GM21737 (cell line): ENCODE measurements at regions not wholly inside any gene's neighbourhood (a gene's known extent, or its start where the extent isn't known, plus 50 kb on each side); places are given as distances from the start of the nearest gene placed in this dataset.

Experiments used
- ATAC-seq: cut with Tn5 transposase; IDR thresholded peaks from one replicate; pipeline ENCODE4 v1.9.1; 2021; ENCODE audit warnings: mild to moderate bottlenecking, moderate library complexity; ENCODE audit not compliant: unreplicated experiment

DNA sequence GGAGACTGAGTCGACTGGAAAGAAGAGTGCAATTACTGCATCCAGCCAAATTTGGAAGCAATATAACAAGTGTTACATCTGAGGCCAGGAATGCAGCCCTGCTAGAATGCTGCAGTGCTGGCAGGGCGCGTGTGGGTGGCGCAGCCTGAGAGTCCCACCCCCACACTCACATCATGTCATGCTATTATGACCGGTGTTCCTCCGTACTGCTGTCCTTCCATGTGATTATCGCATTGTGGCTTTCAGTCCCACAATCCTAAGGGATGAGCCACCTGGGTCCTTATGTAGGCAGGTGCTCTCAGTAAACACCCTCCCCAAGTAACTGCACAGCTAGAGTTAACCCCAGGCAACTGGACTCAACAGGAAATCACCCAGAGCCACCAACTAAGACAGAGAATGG is 122.6 kb upstream of the CPEB2 start:
- no peak for ATAC-seq

DNA sequence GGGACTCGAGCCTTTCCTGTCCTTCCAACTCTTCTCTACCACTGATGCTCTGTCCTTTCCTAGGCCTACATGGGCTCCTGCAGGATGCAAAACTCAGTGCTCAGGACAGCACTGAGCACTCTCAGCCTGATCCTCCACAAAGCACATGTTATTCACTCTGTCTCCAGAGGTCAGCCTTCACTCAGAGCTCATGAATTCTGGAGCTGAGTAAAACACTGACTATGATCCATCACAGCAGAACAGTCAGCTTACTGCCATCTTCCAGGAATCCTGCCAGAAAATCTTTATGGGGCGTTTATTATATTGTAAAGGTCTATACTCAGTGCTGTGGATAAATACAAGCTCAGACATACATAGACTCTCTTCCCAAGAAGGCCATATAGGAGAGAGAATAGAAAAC is 121.5 kb upstream of the CPEB2 start:
- ATAC-seq: no peak

DNA sequence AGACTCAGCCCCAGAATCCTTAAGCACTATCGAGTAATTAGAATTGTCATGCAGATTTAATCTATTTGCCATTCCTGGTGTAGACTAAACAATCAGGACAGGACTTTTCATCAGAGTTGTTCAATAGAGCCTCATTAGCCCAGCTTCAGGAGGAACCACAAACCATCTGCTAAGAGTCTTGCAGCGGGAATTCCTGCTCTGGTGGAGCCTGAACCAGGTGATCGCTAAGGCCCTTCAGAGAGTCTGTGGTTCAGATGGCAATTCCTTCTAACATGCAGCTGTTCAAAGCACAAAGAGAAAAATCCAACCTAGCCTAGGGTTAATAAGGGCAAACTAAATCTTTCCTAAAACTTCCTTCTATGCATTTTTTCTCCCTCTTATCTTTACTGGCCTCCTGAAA is 119.1 kb upstream of the CPEB2 start:
- no peak for ATAC-seq

DNA sequence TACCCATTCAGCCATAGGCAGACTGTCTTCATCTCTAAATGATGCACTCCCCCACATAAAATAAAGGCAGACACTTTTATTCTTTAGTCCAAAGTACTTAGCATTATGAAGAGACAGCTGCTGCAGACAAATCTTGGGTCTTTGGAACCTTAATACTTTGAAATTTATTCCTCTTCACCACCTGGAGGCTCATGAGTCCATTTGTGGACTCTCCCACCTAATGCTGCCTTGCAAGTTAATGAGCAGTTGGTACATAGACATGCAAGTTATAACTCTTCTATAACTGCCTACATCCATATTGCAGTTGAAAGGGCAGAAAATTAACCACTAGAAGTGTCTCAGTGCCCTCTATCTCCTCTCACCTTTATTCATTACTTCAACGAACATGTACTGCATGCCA is 118.6 kb upstream of the CPEB2 start:
- no peak for ATAC-seq

DNA sequence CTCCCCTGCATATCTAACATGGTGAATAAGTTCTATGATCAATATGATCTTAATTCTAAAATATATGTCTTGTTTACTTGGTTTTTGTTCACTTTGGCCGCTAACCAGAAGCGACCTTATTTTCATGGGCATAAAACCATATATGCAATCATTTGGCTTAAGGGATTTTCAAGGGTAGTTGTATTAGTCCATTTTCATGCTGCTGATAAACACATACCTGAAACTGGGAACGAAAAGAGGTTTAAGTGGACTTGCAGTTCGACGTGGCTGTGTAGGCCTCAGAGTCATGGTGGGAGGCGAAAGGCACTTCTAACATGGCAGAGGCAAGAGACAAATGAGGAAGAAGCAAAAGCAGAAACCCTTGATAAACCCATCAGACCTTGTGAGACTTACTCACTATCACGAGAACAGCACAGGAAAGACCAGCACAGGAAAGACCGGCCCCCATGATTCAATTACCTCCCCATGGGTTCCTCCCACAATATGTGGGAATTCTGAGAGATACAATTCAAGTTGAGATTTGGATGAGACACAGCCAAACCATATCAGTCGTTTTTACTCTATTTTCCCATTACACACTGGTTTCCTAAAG is 114.3 kb upstream of the CPEB2 start:
- no peak for ATAC-seq

DNA sequence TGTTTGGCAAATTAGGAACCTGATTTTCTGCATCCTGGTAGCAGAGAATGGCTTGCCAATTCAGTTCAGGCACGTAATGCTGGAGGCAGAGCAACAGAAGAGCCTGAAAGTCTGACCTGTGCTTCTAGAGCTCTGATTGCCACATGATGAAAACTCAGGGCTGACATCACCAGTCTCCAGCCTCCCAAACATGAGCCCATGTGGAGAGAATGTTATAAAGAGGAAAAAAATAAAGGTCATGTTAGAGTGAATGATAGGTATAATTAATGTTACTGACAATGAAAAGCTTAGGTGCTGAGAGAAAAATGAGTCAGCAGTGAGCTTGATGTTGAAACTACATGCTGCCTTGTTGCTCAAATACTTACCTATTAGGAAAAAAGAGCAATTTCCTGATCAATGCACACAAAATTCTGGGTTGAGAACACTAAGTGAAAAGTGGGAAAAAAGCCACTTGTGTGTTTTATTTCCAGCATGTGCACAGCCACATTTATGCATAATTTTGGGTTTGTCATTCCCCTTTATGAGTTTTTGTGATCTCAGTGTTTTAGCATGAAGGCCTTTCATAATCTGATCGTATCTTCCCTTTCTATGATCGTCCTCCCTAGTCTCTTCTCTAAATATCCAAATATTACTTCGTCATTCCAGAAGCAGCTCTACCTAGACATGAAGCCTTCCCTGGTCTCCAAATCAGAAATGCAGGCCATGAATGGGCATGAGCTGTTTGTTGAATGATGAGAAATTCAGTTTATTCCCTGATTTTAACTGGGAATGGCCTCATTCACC is 113.3 kb upstream of the CPEB2 start:
- ATAC-seq: no peak

DNA sequence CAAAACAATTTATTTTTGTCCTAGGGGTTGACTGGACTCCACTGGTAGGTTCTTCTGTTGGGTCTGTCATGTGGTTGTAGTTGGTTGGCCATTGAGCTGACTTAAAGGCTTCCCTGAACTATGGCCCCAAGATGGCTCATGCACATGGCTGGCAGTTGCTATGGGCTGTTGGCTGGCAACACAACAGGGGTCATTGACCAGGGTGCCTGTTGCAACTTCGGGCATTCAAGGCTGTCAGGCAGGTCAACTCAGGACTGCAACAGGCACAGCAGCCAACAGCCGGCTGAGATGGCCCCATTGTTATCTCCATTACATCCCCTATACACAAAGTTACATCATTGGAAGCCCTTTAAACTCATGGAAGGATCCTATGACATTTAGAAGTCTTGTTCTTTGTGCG is 109.7 kb upstream of the CPEB2 start:
- ATAC-seq: no peak

DNA sequence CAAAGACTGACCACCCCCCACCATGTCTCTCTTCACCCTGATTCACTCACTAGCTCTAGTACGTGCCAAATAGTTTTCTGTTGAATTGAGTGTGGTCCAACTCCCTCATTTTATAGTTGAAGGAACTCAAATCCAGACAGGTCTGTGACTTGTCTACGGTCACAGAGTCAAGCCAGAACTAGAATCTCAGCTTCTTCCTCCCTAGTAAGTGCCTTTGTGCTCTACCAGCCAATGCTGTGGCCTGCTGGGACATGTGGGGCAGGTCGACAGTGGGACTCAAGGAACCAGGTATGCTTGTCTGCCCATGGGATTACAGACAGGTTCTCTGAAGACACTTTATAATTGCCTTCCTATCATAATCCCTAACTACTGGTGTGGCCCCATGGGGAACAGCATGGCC is 108.6 kb upstream of the CPEB2 start:
- no peak for ATAC-seq

DNA sequence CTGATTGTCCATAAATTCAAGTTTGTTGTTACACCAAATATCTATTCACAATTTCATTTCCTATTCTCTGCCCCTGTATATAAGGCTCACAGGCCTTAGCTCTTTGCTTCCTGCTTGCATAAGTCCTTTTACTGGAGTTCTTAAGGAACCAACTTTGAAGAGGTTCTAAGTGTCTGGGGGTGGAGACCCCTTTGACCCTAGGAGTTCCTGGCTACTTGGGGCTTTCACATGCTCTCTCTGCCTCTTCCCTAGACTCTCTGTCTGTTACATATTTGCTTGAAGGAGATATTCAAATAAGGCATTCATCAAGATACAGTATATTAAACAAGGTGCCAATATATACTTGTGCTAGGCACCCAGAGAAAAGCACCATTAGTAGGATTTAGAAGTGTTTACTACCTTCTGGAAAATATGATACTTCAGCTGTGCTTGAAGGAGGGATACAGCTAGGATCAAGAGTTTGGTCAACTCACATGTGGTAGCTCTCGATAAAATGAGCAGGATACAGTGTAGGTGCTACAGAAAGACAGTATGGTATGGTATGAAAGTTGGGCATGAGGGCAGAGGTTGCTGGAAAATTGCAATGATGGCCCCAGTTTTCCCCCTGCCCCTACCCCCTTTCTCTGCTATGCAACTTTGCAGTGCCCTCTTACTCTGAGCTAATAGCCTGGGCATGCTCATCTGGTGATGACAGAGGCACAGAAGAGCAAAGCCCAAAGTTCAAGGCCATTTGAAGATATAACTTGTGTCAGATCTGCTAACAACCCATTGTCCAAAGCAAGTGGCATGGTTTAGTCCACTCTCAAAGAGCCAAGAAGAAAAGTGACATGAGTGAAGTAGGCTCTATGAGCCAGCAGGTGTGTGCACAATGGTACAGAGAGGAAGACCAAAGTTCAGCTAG is 107.6 kb upstream of the CPEB2 start:
- ATAC-seq: no peak

DNA sequence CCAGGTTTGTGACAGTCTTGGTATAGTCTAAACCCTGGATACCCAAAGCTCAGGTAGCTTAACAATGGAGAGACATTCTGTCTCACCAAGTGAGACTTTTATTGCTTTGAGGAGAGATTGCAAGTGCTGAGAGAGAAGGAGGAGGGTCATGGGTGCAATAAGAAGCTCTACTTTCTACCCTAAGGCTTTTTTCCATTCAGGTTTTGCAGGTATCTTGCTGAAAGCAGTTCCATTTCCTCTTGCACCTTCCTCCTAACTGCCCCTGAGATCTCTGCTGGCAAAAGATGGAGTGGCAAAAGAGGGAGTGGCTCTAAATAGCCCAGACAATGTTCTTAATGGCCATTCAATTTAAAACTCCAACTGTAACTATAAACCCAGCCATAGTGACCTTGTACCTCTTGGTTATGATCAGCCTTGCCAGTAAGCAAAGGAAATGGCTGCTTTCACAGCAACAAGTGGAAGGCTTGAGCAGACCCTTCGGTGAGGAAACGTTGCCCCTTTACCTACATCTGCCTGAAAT is 105.6 kb upstream of the CPEB2 start:
- no peak for ATAC-seq

DNA sequence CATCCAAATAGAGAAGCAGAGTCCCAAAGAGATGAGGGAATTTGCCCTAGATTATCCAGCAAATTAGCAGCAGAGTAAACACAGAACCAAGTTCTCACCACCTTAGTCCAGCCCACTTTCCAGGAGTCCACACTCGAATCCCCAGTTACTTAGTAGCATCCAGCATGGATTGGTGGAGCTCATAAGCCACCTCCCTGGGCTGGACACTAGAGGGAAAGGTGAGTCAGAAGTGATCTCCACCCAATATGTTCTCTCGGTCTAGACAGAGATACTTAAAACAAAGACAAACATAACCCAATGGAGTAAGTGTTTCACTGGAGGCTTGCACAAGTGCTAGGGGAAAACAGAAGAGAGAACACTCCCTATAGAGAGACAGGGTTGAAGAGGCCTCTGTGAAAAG is 105.1 kb upstream of the CPEB2 start:
- no peak for ATAC-seq

DNA sequence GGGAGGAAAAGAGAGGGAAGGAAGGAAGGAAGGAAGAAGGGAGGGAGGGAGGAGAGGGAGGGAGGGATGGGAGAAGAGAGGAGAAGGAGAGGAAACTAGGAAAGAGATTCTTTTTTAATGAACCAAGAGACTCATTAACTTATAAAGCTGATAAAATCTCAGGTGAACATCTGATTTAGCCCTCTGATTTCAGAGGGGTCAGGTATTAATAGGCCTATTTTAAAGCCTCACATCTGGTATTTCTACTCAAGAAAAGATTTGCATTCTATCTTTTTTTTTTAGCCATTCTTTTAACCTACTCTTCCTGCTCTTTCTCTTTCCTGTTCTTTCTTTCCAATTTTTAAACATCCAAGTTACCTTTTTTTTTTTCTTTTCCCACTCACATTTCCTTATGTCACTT is 103.3 kb upstream of the CPEB2 start:
- no peak for ATAC-seq

DNA sequence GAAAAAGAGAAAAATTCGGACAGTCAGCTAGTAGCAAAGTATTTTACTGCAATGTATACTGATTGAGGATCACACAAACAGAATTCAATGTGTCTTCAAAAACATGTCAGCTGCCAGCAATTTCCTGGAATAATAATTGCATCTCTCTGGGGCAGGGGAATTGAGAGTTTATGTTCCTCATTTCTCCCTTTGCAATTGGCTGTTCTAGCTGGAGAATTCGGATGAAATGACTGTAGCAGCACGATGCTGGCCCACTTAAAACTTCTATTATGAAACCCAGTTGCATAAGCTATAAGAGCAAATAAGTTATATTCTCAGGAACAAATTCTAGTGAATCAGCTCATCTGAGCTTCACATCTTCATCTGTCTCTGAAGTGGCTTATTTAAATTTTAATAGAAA is 99.9 kb upstream of the CPEB2 start:
- ATAC-seq: no peak

DNA sequence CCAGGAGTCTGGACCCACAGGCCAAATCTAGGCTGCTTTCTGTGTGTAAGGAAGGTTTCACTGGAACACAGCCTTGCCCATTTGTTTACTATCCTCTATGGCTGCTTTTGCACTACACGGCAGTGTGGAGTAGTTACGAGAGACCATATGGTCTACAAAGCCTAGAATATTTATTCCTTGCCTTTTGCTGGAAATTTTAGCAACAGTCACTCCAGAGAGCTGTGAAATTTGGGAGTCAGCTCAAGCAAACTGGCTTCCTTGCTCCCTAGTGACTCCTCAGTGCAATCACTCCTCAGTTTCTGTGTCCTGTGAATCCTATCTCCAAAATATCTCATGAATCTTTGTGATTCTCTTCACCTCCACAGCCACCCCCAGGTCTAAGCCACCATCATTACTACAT is 99.0 kb upstream of the CPEB2 start:
- no peak for ATAC-seq

DNA sequence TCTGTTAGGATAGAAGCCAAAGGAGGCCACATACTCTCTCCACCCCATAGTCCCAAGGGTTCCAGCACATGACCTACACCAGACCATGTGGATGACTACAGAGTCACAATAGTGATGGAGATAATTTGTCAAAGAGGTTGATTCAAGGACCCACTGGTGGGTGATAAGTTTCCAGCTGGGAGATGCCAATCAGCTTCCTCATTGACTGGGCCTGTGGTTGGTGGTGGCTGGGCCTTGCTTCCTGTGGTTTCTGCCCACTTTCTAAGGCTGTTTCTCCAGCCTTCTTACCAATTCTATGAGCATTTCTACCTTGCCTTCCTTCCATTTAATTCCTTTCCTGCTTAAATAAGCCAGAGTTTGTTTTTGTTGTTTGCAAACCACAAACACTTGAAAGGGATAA is 95.5 kb upstream of the CPEB2 start:
- ATAC-seq: no peak

DNA sequence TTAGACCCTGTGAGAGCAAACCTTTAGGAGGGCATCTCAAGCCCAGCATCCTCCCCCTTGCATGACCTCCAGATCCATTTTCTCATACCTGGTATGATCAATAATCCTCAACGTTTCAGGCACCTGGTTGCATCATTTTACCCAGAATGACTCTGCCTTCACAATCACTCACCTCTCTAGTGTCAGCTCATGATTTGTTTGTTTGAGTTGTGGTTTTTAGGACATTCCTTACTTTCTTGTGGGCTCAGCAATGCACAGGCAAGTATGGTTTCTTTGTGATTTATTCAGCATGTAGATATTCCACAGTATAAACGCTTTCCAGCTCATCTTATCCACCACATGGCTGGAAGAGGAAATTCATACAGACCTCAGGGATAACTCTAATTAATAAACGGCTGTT is 93.6 kb upstream of the CPEB2 start:
- no peak for ATAC-seq

DNA sequence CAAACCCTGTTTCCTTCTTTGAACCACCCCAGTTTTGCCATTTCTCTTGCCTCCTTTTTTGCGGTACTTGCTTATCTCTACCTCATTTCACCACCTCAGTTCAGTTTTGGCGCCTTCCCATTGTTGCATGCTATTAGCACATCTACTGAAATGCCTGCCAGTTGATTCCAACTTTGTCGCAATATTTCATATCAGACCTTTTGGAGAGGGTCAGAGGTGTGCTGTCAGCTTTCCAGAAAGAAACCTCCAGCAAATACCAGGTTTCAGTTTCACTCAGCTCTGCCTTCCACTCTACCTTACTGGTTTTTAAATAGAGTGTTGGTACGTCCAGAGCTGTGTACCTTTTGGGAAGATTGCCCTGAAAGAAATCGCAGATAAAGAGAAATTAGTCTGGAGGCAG is 91.9 kb upstream of the CPEB2 start:
- no peak for ATAC-seq

DNA sequence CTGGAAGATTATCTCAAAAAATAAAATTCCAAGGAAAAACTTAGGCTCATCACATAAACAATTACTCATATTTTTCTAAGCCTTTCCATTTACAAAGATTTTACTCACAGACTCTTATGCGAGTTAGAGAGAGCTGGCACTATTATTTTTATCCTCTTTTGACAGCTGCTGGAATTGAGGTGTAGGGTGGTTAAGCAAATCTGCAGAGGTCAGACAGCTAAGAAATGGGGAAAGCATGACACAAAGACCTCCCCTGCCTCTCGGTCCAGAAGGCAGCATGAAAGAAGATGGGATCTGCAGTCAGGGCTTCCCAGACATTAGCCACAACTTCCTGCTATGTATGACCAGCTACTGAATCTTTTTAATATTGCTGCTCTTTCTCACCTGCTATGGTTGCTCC is 89.9 kb upstream of the CPEB2 start:
- no peak for ATAC-seq

DNA sequence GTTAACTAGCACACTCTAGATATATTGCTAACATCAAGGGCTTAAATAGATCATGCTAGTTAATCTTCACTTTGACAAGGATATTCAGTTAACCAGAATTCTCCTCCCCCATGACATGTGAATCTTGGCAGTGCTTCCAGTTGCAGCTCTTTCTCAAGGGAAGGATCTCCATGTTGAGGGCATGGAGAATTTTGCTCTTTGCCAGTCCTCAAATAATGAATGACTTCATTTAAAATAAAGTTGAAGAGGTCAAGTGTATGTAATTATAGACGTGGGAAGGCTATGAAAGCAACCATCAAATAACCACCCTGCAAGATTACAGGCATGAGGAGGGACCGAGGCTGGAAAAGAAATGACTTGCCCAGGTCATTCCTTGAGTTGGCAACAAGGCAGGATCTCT is 87.3 kb upstream of the CPEB2 start:
- no peak for ATAC-seq

DNA sequence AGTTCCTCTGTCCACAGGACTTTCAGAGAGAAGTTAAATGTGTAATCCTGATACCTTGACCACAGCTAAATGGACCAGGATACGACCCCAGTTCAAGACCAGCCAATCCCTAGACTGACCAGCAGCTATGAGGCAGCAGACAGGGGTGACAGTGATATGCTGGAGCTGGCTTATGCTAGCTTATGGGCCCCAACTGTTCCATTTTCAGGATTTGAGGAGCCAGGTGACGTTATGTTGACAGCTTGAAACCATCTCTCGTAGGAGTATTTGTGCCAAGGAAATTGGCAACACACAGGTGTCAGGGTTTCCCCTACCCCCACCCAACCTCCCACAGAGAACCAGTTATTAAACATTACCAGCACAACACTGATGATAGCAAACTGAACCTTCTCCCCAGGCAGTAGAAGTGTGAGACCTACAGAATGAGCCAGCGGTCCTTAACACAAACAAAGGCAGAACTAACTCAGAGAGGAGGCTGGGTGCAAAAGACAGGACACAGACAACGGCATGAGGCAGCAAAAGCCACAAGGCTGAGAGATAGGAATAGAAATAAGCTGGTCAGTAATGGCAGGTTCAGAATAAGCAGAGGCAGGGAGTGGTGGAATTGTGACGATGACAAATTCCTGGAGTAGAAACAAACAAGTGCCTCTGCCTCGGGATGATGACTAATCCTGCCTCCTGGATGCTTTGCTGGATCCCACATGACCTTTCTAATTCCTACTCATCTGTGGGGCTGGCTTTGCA is 85.6 kb upstream of the CPEB2 start:
- ATAC-seq: no peak

DNA sequence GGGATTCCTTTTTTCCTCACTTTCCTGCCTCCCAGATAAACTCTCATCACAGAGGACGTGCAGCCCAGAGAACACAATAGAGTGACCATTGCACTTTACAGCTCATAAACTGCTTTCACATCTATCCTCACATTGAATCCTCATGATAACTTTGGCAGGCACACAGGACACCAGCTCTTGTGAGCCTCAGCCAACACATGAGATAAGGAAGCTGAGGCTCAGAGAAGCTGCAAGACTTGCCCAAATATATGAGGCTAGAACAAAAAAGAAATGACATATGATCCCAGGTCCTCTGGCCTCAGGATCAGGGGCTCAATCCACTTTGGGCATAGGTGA is 85.0 kb upstream of the CPEB2 start:
- no peak for ATAC-seq
